ENCODE measurements at regions not wholly inside any gene's neighbourhood (a gene's known extent, or its start where the extent isn't known, plus 50 kb on each side); places are given as distances from the start of the nearest gene placed in this dataset.

DNA sequence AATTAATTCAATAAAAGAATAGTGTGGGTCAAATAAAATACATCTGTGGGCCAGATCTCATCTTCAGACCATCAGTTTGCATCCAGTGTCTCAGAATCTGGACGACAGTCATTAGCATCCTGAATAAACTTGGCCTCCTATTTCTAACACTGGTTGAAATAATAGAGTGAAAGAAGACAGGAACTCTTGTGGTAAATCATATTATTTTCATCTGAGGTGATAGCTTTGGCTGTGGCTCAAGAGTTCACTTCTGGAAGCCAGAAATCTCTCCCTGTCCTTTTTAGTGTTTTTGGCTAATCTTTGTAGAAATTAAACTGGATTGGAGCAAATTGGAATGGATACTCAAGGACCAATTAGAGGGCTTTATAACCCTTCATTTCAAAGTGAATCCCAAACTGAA is 63.4 kb upstream of the HMHB1 start:
- TF ChIP-seq, protein P1, sequence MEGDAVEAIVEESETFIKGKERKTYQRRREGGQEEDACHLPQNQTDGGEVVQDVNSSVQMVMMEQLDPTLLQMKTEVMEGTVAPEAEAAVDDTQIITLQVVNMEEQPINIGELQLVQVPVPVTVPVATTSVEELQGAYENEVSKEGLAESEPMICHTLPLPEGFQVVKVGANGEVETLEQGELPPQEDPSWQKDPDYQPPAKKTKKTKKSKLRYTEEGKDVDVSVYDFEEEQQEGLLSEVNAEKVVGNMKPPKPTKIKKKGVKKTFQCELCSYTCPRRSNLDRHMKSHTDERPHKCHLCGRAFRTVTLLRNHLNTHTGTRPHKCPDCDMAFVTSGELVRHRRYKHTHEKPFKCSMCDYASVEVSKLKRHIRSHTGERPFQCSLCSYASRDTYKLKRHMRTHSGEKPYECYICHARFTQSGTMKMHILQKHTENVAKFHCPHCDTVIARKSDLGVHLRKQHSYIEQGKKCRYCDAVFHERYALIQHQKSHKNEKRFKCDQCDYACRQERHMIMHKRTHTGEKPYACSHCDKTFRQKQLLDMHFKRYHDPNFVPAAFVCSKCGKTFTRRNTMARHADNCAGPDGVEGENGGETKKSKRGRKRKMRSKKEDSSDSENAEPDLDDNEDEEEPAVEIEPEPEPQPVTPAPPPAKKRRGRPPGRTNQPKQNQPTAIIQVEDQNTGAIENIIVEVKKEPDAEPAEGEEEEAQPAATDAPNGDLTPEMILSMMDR (IDR thresholded peaks at IDR 0.05) = no peak
- TF ChIP-seq TCF7L2 (IDR thresholded peaks at IDR 0.05; ENCODE audit: low read depth, low read length) (no peak), POLR2AphosphoS5 (IDR thresholded peaks at IDR 0.05; ENCODE audit: low read depth, low read length) (no peak)
